IPS-18a (cell line): ENCODE measurements at regions not wholly inside any gene's neighbourhood (a gene's known extent, or its start where the extent isn't known, plus 50 kb on each side); places are given as distances from the start of the nearest gene placed in this dataset.
"Not testable (repeated sequence)": the region's sequence is repeated elsewhere in the genome, so short reads cannot be mapped to it uniquely, and the experiment has no call there.

Experiments
- H3K27ac ChIP-seq: one replicate; pipeline ENCODE4 v1.5.1; 2013; ENCODE audit warnings: low read length
- H3K27me3 ChIP-seq: one replicate; pipeline ENCODE4 v1.6.1; 2013; ENCODE audit warnings: mild to moderate bottlenecking, low read length; ENCODE audit not compliant: control insufficient read depth, insufficient read depth
- H3K36me3 ChIP-seq: one replicate; pipeline ENCODE4 v1.6.1; 2013; ENCODE audit warnings: low read depth, low read length; ENCODE audit not compliant: control insufficient read depth
- H3K4me1 ChIP-seq: one replicate; pipeline ENCODE4 v1.6.1; 2013; ENCODE audit warnings: low read depth, low read length; ENCODE audit not compliant: control insufficient read depth
- H3K4me3 ChIP-seq: one replicate; pipeline ENCODE4 v1.5.1; 2013; ENCODE audit warnings: low read length
- H3K9ac ChIP-seq: one replicate; pipeline ENCODE4 v1.6.1; 2013; ENCODE audit warnings: mild to moderate bottlenecking, low read length, moderate library complexity
- H3K9me3 ChIP-seq: one replicate; pipeline ENCODE4 v1.6.1; 2013; ENCODE audit warnings: low read depth, low read length; ENCODE audit not compliant: control insufficient read depth

DNA sequence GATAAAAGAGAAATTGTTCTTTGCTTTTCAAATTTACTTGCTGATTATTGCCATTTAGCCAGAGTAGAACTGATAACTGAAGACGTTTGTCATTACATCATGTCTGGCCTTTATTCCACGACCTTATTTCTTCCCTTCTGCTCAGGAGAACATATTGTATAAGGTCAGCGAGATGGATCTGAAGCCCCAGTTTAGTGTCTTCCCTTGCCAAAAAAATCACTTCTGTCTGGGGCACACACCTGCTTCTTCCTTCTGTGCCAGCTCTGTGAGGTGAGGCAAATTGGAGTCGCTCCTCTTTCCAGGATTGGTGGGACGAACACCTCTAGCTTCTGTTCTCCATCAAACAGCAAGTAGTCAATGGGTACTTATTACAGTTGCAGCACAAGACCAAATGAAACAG lies 250.3 kb upstream of the CRBN start:
- Histone ChIP-seq H3K9me3 (no peaks in the 10 kb centered on the region), H3K36me3 (no peaks in the 10 kb centered on the region), H3K9ac (no peak overlapping the region), H3K27me3 (no peaks in the 10 kb centered on the region), H3K4me3 (no peak overlapping the region), H3K27ac (no peak overlapping the region), H3K4me1 (no peaks in the 10 kb centered on the region)

GRCh38 chr3:3407707-3408106 lies 228.2 kb upstream of the CRBN start:
- H3K9me3 ChIP-seq, H3K36me3 ChIP-seq, H3K27ac ChIP-seq, H3K4me1 ChIP-seq, H3K27me3 ChIP-seq, H3K4me3 ChIP-seq, H3K9ac ChIP-seq: not testable (repeated sequence)

DNA sequence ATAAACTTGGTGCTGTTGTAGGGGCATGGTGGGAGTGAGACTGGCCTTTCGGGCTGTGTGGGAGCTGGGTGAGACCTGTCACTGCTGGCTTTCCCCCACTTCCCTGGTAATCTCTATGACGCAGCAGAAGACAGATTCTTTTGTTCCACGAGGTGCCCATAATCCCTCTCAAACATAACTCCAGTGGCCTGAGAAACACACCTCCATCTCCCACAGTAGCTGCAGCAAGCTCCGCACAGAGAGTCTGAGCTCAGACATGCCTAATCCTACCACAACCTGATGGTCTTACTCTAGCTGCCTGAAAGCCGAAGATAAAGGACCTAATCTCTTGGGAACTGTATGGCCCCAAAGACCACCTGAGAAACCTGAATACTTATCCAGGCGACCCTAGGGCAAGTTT lies 225.6 kb upstream of the CRBN start:
- no peaks in the 10 kb centered on the region for H3K36me3 ChIP-seq
- no peak overlapping the region for H3K27ac ChIP-seq
- no peak overlapping the region for H3K9ac ChIP-seq
- no peaks in the 10 kb centered on the region for H3K27me3 ChIP-seq
- no peak overlapping the region for H3K4me3 ChIP-seq
- peaks cover 4% of the 10 kb centered on the region for H3K9me3 ChIP-seq
- H3K4me1 ChIP-seq = no peaks in the 10 kb centered on the region

DNA sequence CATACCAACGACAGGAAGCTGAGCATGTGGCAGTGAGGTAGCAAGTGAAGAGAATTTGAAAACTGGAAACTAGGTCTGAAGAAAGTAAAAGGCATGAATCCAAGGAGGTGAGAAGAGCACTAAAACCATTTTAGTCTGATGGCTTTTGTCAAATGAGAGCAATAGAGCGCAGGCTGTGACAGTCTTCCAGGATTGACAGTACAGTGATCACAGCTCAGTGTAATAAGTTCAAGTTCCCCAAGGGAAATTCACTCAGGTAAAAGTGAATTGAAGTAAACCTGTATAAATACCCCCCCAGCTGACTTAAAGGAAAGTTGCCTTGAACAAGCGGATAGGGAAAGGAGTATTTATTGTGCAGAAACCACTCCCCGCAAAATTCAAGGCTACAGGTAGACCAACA lies 224.2 kb upstream of the CRBN start:
- no peak overlapping the region for H3K27ac ChIP-seq
- peaks cover 4% of the 10 kb centered on the region for H3K9me3 ChIP-seq
- no peak overlapping the region for H3K4me3 ChIP-seq
- no peaks in the 10 kb centered on the region for H3K4me1 ChIP-seq
- no peaks in the 10 kb centered on the region for H3K27me3 ChIP-seq
- no peak overlapping the region for H3K9ac ChIP-seq
- H3K36me3 ChIP-seq = no peaks in the 10 kb centered on the region

GRCh38 chr3:3392946-3393345 lies 213.5 kb upstream of the CRBN start:
- Histone ChIP-seq H3K9me3 (no peaks in the 10 kb centered on the region), H3K27ac (no peak overlapping the region), H3K4me1 (no peaks in the 10 kb centered on the region), H3K27me3 (no peaks in the 10 kb centered on the region), H3K4me3 (no peak overlapping the region), H3K36me3 (no peaks in the 10 kb centered on the region), H3K9ac (no peak overlapping the region)

DNA sequence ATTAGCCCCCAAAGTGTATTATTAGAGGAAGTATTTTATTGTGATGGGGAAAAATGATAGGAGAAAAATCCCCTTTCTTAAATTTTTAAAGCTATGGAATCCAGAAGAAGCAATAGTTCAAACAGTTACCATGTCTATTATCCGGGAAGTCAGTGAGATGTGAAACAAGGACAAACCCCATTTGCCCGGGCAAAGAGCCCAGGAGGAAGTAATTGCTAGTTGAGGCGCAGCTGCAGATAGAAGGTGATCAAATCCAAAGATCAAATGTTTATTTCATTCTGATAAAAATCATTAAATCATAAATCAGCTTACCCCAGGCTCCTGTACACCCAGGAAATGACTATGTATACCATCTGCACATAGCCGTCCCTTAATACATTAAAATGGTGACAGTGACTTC lies 204.0 kb upstream of the CRBN start:
- no peak overlapping the region for H3K4me3 ChIP-seq
- H3K4me1 ChIP-seq = no peaks in the 10 kb centered on the region
- H3K27ac ChIP-seq = no peak overlapping the region
- no peak overlapping the region for H3K9ac ChIP-seq
- H3K36me3 ChIP-seq = no peaks in the 10 kb centered on the region
- H3K27me3 ChIP-seq = no peaks in the 10 kb centered on the region
- no peaks in the 10 kb centered on the region for H3K9me3 ChIP-seq

GRCh38 chr3:3372210-3372777 lies 192.8 kb upstream of the CRBN start:
- Histone ChIP-seq H3K4me3 (no peak overlapping the region), H3K36me3 (no peaks in the 10 kb centered on the region), H3K9me3 (peaks cover 6% of the 10 kb centered on the region), H3K4me1 (no peaks in the 10 kb centered on the region), H3K9ac (no peak overlapping the region), H3K27me3 (no peaks in the 10 kb centered on the region), H3K27ac (no peak overlapping the region)

GRCh38 chr3:3368306-3368705 lies 188.8 kb upstream of the CRBN start:
- no peak overlapping the region for H3K27ac ChIP-seq
- H3K4me3 ChIP-seq = no peak overlapping the region
- no peak overlapping the region for H3K9ac ChIP-seq
- no peaks in the 10 kb centered on the region for H3K36me3 ChIP-seq
- H3K9me3 ChIP-seq = no peaks in the 10 kb centered on the region
- H3K27me3 ChIP-seq = no peaks in the 10 kb centered on the region
- H3K4me1 ChIP-seq = no peaks in the 10 kb centered on the region

DNA sequence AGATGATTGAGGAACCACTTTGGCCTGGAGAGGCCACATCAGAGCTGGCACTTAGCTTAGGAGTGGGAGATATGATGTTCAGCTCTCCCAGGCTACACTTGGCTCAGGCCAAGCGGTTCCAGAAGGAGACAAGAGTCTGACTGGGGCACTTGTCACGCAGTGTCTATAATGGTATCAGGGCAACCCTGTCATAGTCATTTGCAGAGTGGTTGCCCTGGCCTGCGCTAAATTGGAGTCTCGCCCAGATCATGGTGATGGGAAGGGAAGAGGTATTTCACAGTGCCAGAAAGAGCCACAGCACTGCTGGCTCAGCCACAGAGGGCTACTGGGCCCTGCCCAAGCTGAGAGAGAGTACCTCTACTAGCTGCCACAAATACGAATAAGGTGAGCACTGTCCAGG lies 186.9 kb upstream of the CRBN start:
- Histone ChIP-seq H3K27ac (no peak overlapping the region), H3K4me1 (no peaks in the 10 kb centered on the region), H3K27me3 (no peaks in the 10 kb centered on the region), H3K9me3 (no peaks in the 10 kb centered on the region), H3K9ac (no peak overlapping the region), H3K4me3 (no peak overlapping the region), H3K36me3 (no peaks in the 10 kb centered on the region)

DNA sequence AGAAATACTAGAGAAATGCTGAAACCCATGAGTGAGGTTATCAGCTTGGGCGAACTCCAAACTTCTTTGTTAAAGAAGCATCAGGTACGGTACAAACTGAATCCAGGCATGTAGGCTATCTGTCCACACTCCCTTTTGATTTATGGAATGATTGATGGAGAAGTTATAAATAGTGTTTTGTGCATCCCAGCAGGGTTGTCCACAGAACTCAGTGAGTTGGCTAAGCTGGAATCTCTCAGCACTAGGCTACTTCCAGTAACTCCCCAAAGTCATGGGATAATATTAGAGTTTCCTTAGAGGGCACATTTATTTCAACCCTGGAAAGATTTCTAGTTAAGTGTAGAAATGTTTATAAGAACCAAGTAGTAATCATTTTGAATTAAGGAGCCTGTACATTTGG lies 186.2 kb upstream of the CRBN start:
- Histone ChIP-seq H3K27me3 (no peaks in the 10 kb centered on the region), H3K4me1 (no peaks in the 10 kb centered on the region), H3K36me3 (no peaks in the 10 kb centered on the region), H3K4me3 (no peak overlapping the region), H3K9me3 (no peaks in the 10 kb centered on the region), H3K27ac (no peak overlapping the region), H3K9ac (no peak overlapping the region)

- no peak overlapping the region for H3K9ac ChIP-seq
- H3K4me1 ChIP-seq = no peaks in the 10 kb centered on the region
- no peak overlapping the region for H3K4me3 ChIP-seq
- H3K27ac ChIP-seq = no peak overlapping the region
- H3K9me3 ChIP-seq = no peaks in the 10 kb centered on the region
- no peaks in the 10 kb centered on the region for H3K27me3 ChIP-seq
- no peaks in the 10 kb centered on the region for H3K36me3 ChIP-seq
Observed at GRCh38 chr3:3356846-3357245, 177.4 kb upstream of the CRBN start.

DNA sequence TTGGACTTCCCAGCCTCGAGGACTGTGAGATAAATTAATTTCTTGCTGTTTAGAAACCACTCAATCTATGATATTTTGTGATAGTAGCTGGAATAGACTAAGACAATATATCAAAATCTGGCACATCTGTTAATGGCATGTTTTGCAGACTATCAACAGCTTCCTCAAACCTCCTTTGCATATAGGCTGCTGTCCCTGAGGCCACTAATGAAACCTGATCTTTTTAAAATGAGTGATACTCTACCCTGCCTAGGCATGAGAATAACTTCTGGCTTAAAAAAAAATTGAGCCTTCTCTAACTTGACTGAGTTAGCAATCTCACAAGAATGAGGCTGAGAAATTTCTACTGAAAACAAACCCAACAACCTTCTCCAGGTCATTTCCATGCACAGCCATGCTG lies 176.0 kb upstream of the CRBN start:
- Histone ChIP-seq H3K27me3 (no peaks in the 10 kb centered on the region), H3K4me1 (no peaks in the 10 kb centered on the region), H3K9ac (no peak overlapping the region), H3K9me3 (no peaks in the 10 kb centered on the region), H3K4me3 (no peak overlapping the region), H3K27ac (no peak overlapping the region), H3K36me3 (no peaks in the 10 kb centered on the region)
